Neutrophil (primary cell): ENCODE measurements at regions not wholly inside any gene's neighbourhood (a gene's known extent, or its start where the extent isn't known, plus 50 kb on each side); places are given as distances from the start of the nearest gene placed in this dataset.

Source experiments
- H3K27ac ChIP-seq: fragments of 200-600 bp; sonication (generic); 2 replicates; pipeline ENCODE4 v1.5.1; 2016; ENCODE audit warnings: mild to moderate bottlenecking, moderate library complexity
- H3K27me3 ChIP-seq: fragments of 200-600 bp; sonication (generic); 2 replicates; pipeline ENCODE4 v1.6.0; 2016; ENCODE audit warnings: mild to moderate bottlenecking
- H3K36me3 ChIP-seq: fragments of 200-600 bp; sonication (generic); 2 replicates; pipeline ENCODE4 v1.5.1; 2017
- H3K4me1 ChIP-seq, 2 experiments: fragments of 200-600 bp in 1 of 2; sonication (generic) in 1 of 2; 1 replicate in 1 of 2; 2 replicates in 1 of 2; pipeline versions ENCODE4 v1.5.1 to v1.6.1; 2013 to 2016; ENCODE audit warnings: low read depth in 1 of 2, low read length in 1 of 2, mild to moderate bottlenecking in 1 of 2, moderate library complexity in 1 of 2; ENCODE audit not compliant: control insufficient read depth in 1 of 2, insufficient read depth in 1 of 2
- H3K4me3 ChIP-seq, 2 experiments: fragments of 200-600 bp in 1 of 2; sonication (generic) in 1 of 2; 1 replicate in 1 of 2; 2 replicates in 1 of 2; pipeline ENCODE4 v1.5.1; 2013 to 2016; ENCODE audit warnings: low read depth in 1 of 2, low read length in 1 of 2, mild to moderate bottlenecking in 1 of 2, moderate library complexity in 1 of 2
- H3K9me3 ChIP-seq: fragments of 200-600 bp; sonication (generic); 2 replicates; pipeline ENCODE4 v1.5.1; 2016
- CTCF ChIP-seq: fragments of 200-600 bp; sonication (generic); IDR thresholded peaks from 2 replicates; pipeline ENCODE4 v1.5.1; 2016; ENCODE audit warnings: antibody characterized with exemption

- Histone ChIP-seq H3K4me1 (no peaks in the 10 kb centered on the region), H3K36me3 (no peaks in the 10 kb centered on the region), H3K9me3 (no peaks in the 10 kb centered on the region), H3K27me3 (no peaks in the 10 kb centered on the region), H3K27ac (no peak overlapping the region), H3K4me3 (no peak overlapping the region)
- no peak for TF ChIP-seq CTCF
Measured at GRCh38 chr5:81859624-81860023, 108.7 kb upstream of the SSBP2 start.

GRCh38 chr5:81856948-81857928, 106.3 kb upstream of the SSBP2 start:
- Histone ChIP-seq H3K27ac (no peak overlapping the region), H3K36me3 (no peaks in the 10 kb centered on the region)

GRCh38 chr5:81855591-81855990, 104.7 kb upstream of the SSBP2 start:
- H3K4me3 ChIP-seq: no peak overlapping the region
- TF ChIP-seq CTCF: no peak
- H3K9me3 ChIP-seq: no peaks in the 10 kb centered on the region
- H3K27me3 ChIP-seq: no peaks in the 10 kb centered on the region
- H3K4me1 ChIP-seq: peaks cover 20 to 22% of the 10 kb centered on the region in 2 experiments
- no peaks in the 10 kb centered on the region for H3K36me3 ChIP-seq
- no peak overlapping the region for H3K27ac ChIP-seq

More at GRCh38 chr5:81856948-81857928, 106.3 kb upstream of the SSBP2 start:
- no peak overlapping the region for H3K4me3 ChIP-seq
- H3K4me1 ChIP-seq: peaks cover 8 to 9% of the 10 kb centered on the region in 2 experiments
- no peaks in the 10 kb centered on the region for H3K9me3 ChIP-seq
- H3K27me3 ChIP-seq: no peaks in the 10 kb centered on the region
- no peak for TF ChIP-seq CTCF

GRCh38 chr5:81854915-81855314, 104.0 kb upstream of the SSBP2 start:
- Histone ChIP-seq H3K27ac (no peak overlapping the region), H3K36me3 (no peaks in the 10 kb centered on the region), H3K27me3 (no peaks in the 10 kb centered on the region), H3K4me1 (peaks cover 27 to 28% of the 10 kb centered on the region in 2 experiments), H3K4me3 (no peak overlapping the region), H3K9me3 (no peaks in the 10 kb centered on the region)
- no peak for TF ChIP-seq CTCF

- H3K36me3 ChIP-seq: no peaks in the 10 kb centered on the region
- no peaks in the 10 kb centered on the region for H3K9me3 ChIP-seq
- H3K4me1 ChIP-seq: peaks cover 28 to 29% of the 10 kb centered on the region in 2 experiments
- H3K4me3 ChIP-seq: no peak overlapping the region
- H3K27me3 ChIP-seq: no peaks in the 10 kb centered on the region
- TF ChIP-seq CTCF: no peak
- no peak overlapping the region for H3K27ac ChIP-seq
Measured at GRCh38 chr5:81854485-81854884, 103.6 kb upstream of the SSBP2 start.
